OCI-M2 (cell line): ENCODE measurements at regions not wholly inside any gene's neighbourhood (a gene's known extent, or its start where the extent isn't known, plus 50 kb on each side); places are given as distances from the start of the nearest gene placed in this dataset.
"Not testable (repeated sequence)": the region's sequence is repeated elsewhere in the genome, so short reads cannot be mapped to it uniquely, and the experiment has no call there.

Experiments
- DNase-seq: peaks from one replicate; lab custom pipeline; 2025; ENCODE audit not compliant: unreplicated experiment; lab: John Stamatoyannopoulos, UW

DNA sequence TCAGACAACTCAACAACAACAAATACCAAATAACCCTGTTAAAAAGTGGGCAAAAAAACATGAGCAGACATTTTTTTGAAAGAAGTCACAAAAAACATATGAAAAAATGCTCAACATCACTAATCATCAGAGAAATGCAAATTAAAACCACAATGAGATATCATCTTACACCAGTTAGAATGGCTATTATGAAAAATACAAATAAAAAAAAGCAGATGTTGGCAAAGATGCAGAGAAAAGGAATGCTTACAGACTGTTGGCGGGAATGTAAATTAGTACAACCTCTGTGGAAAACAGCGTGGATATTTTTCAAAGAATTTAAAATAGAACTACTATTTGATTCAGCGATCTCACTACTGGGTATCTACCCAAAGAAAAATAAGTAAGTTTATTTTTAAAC, 114.0 kb downstream of the SLC38A4 start:
- no peak for DNase-seq

- DNase-seq, result no peak
These were observed 115.6 kb downstream of the SLC38A4 start for GRCh38 chr12:46710125-46710743.

- DNase-seq, result no peak
These were observed 123.0 kb downstream of the SLC38A4 start for GRCh38 chr12:46702581-46703344.

GRCh38 chr12:46701356-46701755, 124.4 kb downstream of the SLC38A4 start:
- DNase-seq, result no peak

- DNase-seq, result no peak
These were observed 125.8 kb downstream of the SLC38A4 start for GRCh38 chr12:46699986-46700385.

GRCh38 chr12:46698003-46698402, 127.8 kb downstream of the SLC38A4 start:
- no peak for DNase-seq

- no peak for DNase-seq
These were observed 132.3 kb downstream of the SLC38A4 start for GRCh38 chr12:46693518-46693917.

- no peak for DNase-seq
These were observed 132.8 kb downstream of the SLC38A4 start for GRCh38 chr12:46693034-46693433.

- DNase-seq, result no peak
These were observed 133.2 kb downstream of the SLC38A4 start for GRCh38 chr12:46692606-46693005.

- no peak for DNase-seq
These were observed 139.4 kb downstream of the SLC38A4 start for GRCh38 chr12:46686267-46686942.

DNA sequence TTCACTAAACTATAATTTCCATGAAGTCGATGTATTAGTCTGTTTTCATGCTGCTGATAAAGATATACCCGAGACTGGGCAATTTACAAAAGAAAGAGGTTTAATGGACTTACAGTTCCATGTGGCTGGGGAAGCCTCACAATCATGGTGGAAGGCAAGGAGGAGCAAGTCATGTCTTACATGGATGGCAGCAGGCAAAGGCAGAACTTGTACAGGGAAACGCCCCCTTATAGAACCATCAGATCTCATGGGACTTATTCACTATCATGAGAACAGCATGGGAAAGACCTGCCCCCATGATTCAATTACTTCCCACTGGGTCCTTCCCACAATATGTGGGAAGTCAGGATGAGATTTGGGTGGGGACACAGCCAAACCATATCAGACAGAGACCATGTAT, 141.6 kb downstream of the SLC38A4 start:
- not testable (repeated sequence) for DNase-seq

GRCh38 chr12:46682148-46682547, 143.6 kb downstream of the SLC38A4 start:
- no peak for DNase-seq

DNA sequence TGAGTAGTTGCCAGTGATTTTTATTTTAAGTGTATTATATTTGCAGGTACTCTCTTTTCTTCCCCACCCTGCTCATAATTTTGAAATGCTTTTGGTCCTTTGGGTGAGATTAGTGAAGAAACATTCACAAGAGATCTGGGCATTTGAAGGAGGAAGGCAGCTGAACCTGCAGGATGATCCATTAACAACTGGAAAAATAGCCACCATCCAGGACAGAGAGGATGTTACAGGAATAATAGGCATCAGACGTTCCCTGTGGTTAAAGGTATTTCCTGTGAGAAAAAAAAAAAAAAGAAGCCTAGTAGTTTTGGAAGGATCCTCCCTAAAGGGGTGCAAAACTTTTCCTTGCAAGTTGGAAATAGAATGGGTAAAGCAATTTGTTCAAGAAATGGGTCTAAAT, 145.3 kb downstream of the SLC38A4 start:
- DNase-seq, result no peak

GRCh38 chr12:46679754-46680153, 146.0 kb downstream of the SLC38A4 start:
- no peak for DNase-seq

GRCh38 chr12:46678426-46678825, 147.4 kb downstream of the SLC38A4 start:
- no peak for DNase-seq

DNA sequence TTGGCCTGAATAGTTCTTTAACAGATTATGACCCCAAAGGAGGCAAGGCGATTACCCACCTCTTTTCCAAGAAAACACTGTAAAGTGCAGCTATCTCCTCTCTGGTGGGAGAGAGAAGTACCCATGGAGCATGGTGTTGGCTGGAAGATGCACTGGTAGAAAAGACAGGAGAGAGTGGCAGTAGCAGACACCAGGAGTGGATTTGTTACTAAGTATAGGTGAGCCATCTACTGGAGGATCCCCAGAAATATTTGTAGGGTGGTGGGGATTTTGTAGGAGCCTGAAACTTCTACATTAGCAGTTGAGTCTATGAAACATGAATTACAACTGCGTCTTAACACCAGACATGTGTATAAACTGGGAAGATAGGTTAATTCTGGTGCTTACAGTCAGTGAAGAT, 148.0 kb downstream of the SLC38A4 start:
- DNase-seq, result no peak

- no peak for DNase-seq
These were observed 148.8 kb downstream of the SLC38A4 start for GRCh38 chr12:46676797-46677520.

GRCh38 chr12:46676396-46676795, 149.4 kb downstream of the SLC38A4 start:
- no peak for DNase-seq

DNA sequence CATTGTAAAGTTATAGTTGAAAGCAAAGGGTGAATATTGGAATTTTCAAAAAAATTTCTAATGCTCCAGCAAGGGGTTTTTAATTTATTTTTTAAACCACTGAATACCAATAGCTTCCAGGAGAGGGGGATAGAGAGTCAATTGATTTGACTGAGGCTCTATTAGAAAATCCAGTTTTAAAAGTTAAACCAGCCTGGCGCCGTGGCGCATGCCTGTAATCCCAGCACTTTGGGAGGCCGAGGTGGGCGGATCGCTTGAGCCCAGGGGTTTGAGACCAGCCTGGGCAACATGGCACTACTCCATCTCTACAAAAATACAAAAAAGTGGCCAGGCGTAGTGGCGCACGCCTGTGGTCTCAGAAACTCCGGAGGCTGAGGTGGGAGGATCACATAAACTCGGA, 150.1 kb downstream of the SLC38A4 start:
- no peak for DNase-seq

DNA sequence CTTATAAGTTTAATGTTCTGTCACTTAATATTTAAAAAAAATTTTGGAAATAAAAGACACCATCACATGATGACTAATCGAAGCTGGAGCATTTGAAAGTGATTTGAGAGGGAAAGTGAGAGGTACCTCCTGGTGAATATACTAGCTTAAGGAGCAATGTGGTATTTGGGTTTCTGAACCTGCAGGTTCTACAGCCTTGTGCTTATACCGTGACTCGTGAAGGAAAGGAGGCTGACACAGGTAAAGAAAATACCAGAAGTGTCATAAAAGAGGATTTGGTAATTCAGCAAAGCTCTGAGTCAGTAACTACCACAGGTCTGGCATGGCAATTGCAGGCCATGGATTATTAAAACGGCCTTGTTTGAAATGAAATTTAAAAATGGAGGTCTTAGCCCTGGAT, 151.0 kb downstream of the SLC38A4 start:
- DNase-seq, result no peak

GRCh38 chr12:46674129-46674528, 151.7 kb downstream of the SLC38A4 start:
- no peak for DNase-seq

- no peak for DNase-seq
These were observed 154.7 kb downstream of the SLC38A4 start for GRCh38 chr12:46671102-46671501.
